SK-N-MC (cell line): ENCODE measurements at regions not wholly inside any gene's neighbourhood (a gene's known extent, or its start where the extent isn't known, plus 50 kb on each side); places are given as distances from the start of the nearest gene placed in this dataset.

Source experiments
- EZH2 ChIP-seq: fragments of 200-600 bp; sonication (generic); IDR thresholded peaks from one replicate; pipeline ENCODE4 v1.6.1; 2017; ENCODE audit warnings: antibody characterized with exemption
- FOXP2 ChIP-seq: optimal IDR thresholded peaks from 2 replicates; pipeline ENCODE3; 2011; ENCODE audit warnings: mild to moderate bottlenecking, moderate library complexity; ENCODE audit not compliant: insufficient read depth; ENCODE audit errors: extremely low read length, control extremely low read depth
- POLR2AphosphoS5 ChIP-seq: IDR thresholded peaks from 2 replicates; pipeline ENCODE4 v1.6.1; 2012; ENCODE audit warnings: mild to moderate bottlenecking, low read depth, low read length, borderline replicate concordance

- no peak for TF ChIP-seq POLR2AphosphoS5
- TF ChIP-seq FOXP2 = no peak
- TF ChIP-seq EZH2 = no peak
These were observed 309.5 kb upstream of the PMFBP1 start for GRCh38 chr16:72481419-72481818.
